Heart left ventricle (tissue), 13 donors: ENCODE measurements at regions not wholly inside any gene's neighbourhood (a gene's known extent, or its start where the extent isn't known, plus 50 kb on each side); places are given as distances from the start of the nearest gene placed in this dataset.

Experiments used
- CTCF ChIP-seq, 12 donors: fragments of 200-600 bp; sonication (generic) in 4 of 12; IDR thresholded peaks; one replicate each; pipeline versions ENCODE4 v1.5.0 to v1.8.0; 2018 to 2022; ENCODE audit warnings: antibody characterized with exemption in 12 of 12, mild to moderate bottlenecking in 5 of 12
- POLR2A ChIP-seq, 2 donors: fragments of 450-650 bp; IDR thresholded peaks; one replicate each; pipeline ENCODE4 v1.6.1; 2017; ENCODE audit warnings: antibody characterized with exemption in 2 of 2, mild to moderate bottlenecking in 2 of 2, moderate library complexity in 2 of 2
- donor health status: ischemic (EF 13 %, LVEDD 7.1; RV severe dilation, severe dysfunction).
- donor health status: DM: no; HTN: yes; CAD: no.
- donor health status: DM: no; HTN: no; CAD: no.
- donor health status: ischemic (EF 25% LVEDD 6.9; RV normal size, moderate dysfunction).
- donor health status: ischemic (EF 25% LVEDD 5.7; RV mildly dilated, moderate dysfunction).
- donor health status: ischemic (EF 35%, LVEDD 5.7; RV mildly dilated, moderate dysfunction).
- donor health status: nonischemic (EF 11% LVEDD 7.7; RV severe dilation, severe dysfunction).
- donor health status: DM: yes; HTN: yes; CAD: no.
- donor health status: PGD.
- donor health status: ischemic (EF 29% LVEDD 5.4; RV normal size, mild dysfunction).
- donor health status: nonischemic (EF 23%, LVEDD 6.1; RV moderate dilation, normal function).

- TF ChIP-seq POLR2A (IDR thresholded peaks at IDR 0.05) (no peak), CTCF (IDR thresholded peaks at IDR 0.05) (no peak)
Measured at GRCh38 chrX:4881277-4881676, 1167.8 kb upstream of the PRKX start.
